ENCODE measurements at regions not wholly inside any gene's neighbourhood (a gene's known extent, or its start where the extent isn't known, plus 50 kb on each side); places are given as distances from the start of the nearest gene placed in this dataset.

DNA sequence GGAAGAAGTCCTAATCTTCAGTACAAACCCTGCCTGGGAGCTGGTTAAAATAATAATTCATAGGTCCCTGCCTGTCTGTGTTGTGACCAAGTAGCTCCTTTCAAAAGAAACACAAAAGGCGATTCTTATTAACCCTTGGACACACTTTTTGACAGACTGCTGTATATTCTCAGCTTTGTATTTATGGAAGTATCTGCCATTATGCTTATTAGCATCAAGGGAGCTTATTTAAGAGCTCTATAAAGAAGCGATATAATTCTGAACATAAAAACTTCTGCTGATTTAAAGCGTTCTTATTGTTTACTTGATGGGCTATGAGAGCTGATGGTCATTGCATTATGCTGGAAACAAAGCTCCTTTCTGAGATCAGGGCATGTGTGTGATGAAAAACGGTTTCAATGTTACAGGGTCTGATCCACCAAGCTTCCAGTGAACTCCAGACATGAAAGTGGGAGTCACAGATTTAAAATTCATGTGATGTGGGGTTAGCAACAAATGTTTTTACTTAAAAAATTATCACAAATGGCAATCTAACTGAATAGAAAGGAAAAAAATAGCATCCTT, 181.8 kb upstream of the PDE10A start:
- TF ChIP-seq, protein P1, sequence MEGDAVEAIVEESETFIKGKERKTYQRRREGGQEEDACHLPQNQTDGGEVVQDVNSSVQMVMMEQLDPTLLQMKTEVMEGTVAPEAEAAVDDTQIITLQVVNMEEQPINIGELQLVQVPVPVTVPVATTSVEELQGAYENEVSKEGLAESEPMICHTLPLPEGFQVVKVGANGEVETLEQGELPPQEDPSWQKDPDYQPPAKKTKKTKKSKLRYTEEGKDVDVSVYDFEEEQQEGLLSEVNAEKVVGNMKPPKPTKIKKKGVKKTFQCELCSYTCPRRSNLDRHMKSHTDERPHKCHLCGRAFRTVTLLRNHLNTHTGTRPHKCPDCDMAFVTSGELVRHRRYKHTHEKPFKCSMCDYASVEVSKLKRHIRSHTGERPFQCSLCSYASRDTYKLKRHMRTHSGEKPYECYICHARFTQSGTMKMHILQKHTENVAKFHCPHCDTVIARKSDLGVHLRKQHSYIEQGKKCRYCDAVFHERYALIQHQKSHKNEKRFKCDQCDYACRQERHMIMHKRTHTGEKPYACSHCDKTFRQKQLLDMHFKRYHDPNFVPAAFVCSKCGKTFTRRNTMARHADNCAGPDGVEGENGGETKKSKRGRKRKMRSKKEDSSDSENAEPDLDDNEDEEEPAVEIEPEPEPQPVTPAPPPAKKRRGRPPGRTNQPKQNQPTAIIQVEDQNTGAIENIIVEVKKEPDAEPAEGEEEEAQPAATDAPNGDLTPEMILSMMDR (IDR thresholded peaks at IDR 0.05), result no peak
- TF ChIP-seq POLR2A (IDR thresholded peaks at IDR 0.05), result no peak
- Histone ChIP-seq H3K27ac (no peak overlapping the region), H3K27me3 (no peaks in the 10 kb centered on the region), H3K4me3 (no peak overlapping the region), H3K9me3 (no peaks in the 10 kb centered on the region), H3K4me1 (peaks cover 0 to 10% (median 5%) of the 10 kb centered on the region in 4 donors), H3K36me3 (no peaks in the 10 kb centered on the region)
- DNase-seq (no peak), ATAC-seq (no peak)
- intact Hi-C loops (cut with DNase I), result loop anchor here (5.0 kb wide), 2 partner anchors 113 to 118 kb away; no protein-coding TSS in a partner anchor
- 75% methylated on average over 4 of the region's 4 CpGs for WGBS (ENCODE audit: insufficient coverage, low coverage, low lambda C conversion rate, missing lambda C conversion rate)

DNA sequence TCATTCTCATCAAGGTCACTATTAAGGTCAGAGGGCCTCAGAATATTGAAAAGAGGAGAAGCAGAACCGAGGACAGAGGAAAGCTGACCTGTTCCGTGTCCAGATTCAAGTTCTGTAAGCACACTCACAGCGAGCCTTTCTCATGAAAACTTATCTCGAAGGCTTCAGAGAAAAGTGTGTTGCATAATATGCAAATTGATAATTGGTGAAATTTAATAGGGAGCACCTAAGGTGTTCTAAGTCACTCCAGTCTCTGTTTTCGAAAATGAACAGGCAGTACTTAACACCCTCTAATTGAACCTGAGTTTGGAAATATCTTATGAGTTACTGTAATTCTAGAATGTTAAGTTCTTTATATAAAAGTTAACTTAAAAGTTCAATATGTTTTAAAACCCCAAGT, 181.2 kb upstream of the PDE10A start:
- no peaks in the 10 kb centered on the region for H3K9me3 ChIP-seq
- WGBS (ENCODE audit: insufficient coverage, low coverage, low lambda C conversion rate, missing lambda C conversion rate), result 69% methylated on average over 5 of the region's 5 CpGs
- H3K27me3 ChIP-seq, result peaks cover 0 to 2% of the 10 kb centered on the region in 2 donors
- H3K36me3 ChIP-seq, result no peaks in the 10 kb centered on the region
- no peak overlapping the region for H3K27ac ChIP-seq
- no peak for ATAC-seq
- intact Hi-C loops (cut with DNase I), result no loop called here
- DNase-seq, result no peak
- no peak overlapping the region for H3K4me3 ChIP-seq
- H3K4me1 ChIP-seq, result peaks cover 0 to 10% (median 5%) of the 10 kb centered on the region in 4 donors
- TF ChIP-seq, protein P1 (IDR thresholded peaks at IDR 0.05), result no peak
- no peak for TF ChIP-seq POLR2A (IDR thresholded peaks at IDR 0.05)

DNA sequence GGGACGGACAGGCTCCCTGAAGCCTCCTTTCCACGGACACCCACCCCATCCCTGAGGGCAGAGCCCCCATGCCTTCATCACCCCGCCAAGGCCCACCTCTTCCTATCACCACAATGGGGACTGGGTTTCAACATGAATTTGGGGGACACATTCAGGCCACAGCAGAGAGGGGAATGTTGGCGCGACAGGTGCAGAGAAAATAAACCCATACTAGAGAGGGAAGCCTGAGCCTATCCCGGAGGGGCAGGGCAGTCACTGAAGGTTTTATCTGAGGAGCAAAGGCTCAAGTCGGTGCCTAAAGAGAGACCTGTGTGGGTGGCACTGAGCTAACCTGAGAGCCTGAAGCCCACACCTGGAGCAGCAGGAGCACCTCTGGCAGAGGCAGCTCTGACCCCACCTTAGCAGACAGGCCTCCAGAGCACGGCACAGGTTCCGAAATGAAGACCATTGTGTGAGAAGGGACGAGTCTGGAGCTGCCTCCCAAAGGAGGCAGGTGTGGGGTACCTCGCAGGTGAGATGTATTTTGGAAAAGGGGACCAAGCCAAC, 180.6 kb upstream of the PDE10A start:
- H3K4me3 ChIP-seq, result no peak overlapping the region
- H3K27me3 ChIP-seq, result peaks cover 0 to 4% of the 10 kb centered on the region in 2 donors
- no peaks in the 10 kb centered on the region for H3K36me3 ChIP-seq
- no peaks in the 10 kb centered on the region for H3K9me3 ChIP-seq
- 92% methylated on average over 9 of the region's 11 CpGs for WGBS (ENCODE audit: insufficient coverage, low coverage, low lambda C conversion rate, missing lambda C conversion rate)
- ATAC-seq, result no peak
- TF ChIP-seq, protein P1 (IDR thresholded peaks at IDR 0.05), result no peak
- no peak for TF ChIP-seq POLR2A (IDR thresholded peaks at IDR 0.05)
- DNase-seq, result no peak
- H3K4me1 ChIP-seq, result peaks cover 0 to 10% (median 5%) of the 10 kb centered on the region in 4 donors
- H3K27ac ChIP-seq, result no peak overlapping the region
- intact Hi-C loops (cut with DNase I), result no loop called here

DNA sequence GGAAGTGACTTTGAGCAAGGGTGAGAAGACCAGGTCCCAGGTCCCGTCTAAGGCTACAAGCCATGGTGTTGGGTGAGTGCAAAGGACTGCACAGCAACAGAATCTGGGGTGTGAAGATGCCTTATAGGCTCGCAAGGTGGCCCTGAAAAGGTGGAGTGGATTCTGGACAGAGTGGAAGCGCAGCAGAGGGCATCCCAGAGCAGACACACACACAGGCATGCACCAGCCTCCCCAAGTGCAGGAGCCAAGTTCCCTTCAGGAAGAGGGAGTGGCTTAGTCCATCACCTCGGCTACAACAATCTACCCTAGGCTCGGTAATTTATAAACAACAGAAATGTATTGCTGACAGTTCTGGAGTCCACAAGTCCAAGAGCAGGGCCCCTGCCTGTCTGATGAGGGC, 180.1 kb upstream of the PDE10A start:
- Histone ChIP-seq H3K9me3 (no peaks in the 10 kb centered on the region), H3K27me3 (peaks cover 0 to 4% of the 10 kb centered on the region in 2 donors), H3K4me1 (peaks cover 0 to 10% (median 5%) of the 10 kb centered on the region in 4 donors), H3K36me3 (no peaks in the 10 kb centered on the region), H3K27ac (no peak overlapping the region), H3K4me3 (no peak overlapping the region)
- intact Hi-C loops (cut with DNase I), result no loop called here
- 67% methylated on average over 1 of the region's 5 CpGs for WGBS (ENCODE audit: insufficient coverage, low coverage, low lambda C conversion rate, missing lambda C conversion rate)
- TF ChIP-seq POLR2A (IDR thresholded peaks at IDR 0.05), result no peak
- TF ChIP-seq, protein P1 (IDR thresholded peaks at IDR 0.05), result no peak
- no peak for DNase-seq
- no peak for ATAC-seq

Measured in right lobe of liver (tissue), 6 donors.